Rectal smooth muscle tissue (tissue), 1 donor: ENCODE measurements at regions not wholly inside any gene's neighbourhood (a gene's known extent, or its start where the extent isn't known, plus 50 kb on each side); places are given as distances from the start of the nearest gene placed in this dataset.
"Not testable (repeated sequence)": the region's sequence is repeated elsewhere in the genome, so short reads cannot be mapped to it uniquely, and the experiment has no call there.

ENCODE experiments used
- H3K27ac ChIP-seq: one replicate; pipeline ENCODE4 v1.7.0; 2013; ENCODE audit warnings: low read depth, low read length, inconsistent platforms
- H3K27me3 ChIP-seq: one replicate; pipeline ENCODE4 v1.7.0; 2013; ENCODE audit warnings: low read length; ENCODE audit not compliant: control insufficient read depth, insufficient read depth
- H3K36me3 ChIP-seq: one replicate; pipeline ENCODE4 v1.7.0; 2013; ENCODE audit warnings: low read length; ENCODE audit not compliant: control insufficient read depth, insufficient read depth
- H3K4me1 ChIP-seq: one replicate; pipeline ENCODE4 v1.7.0; 2013; ENCODE audit warnings: low read length; ENCODE audit not compliant: control insufficient read depth, insufficient read depth
- H3K4me3 ChIP-seq: one replicate; pipeline ENCODE4 v1.7.0; 2013; ENCODE audit warnings: low read length
- H3K9ac ChIP-seq: one replicate; pipeline ENCODE4 v1.7.0; 2013; ENCODE audit warnings: low read length

DNA sequence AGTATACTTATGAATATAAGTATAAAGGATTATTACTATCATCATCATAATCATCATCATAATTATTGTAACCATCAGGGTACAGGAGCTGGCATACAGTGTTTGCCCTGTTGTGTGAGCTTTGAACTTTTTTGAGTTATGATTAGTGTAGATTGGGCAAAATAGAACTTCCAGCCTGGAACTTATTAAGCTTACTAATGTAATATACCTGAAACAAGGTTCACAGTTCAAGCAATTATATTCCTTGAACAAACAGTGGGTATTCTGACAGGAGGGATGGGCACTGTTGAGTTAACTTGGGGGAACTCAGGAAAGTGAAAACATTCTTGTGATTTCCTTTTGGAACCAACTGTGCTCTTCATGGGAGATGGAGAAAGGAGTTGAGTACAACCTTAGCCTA, 680.0 kb downstream of the DOK5 start:
- Histone ChIP-seq H3K27me3 (no peaks in the 10 kb centered on the region), H3K36me3 (no peaks in the 10 kb centered on the region), H3K4me1 (no peaks in the 10 kb centered on the region), H3K4me3 (no peak overlapping the region), H3K9ac (no peak overlapping the region), H3K27ac (no peak overlapping the region)

DNA sequence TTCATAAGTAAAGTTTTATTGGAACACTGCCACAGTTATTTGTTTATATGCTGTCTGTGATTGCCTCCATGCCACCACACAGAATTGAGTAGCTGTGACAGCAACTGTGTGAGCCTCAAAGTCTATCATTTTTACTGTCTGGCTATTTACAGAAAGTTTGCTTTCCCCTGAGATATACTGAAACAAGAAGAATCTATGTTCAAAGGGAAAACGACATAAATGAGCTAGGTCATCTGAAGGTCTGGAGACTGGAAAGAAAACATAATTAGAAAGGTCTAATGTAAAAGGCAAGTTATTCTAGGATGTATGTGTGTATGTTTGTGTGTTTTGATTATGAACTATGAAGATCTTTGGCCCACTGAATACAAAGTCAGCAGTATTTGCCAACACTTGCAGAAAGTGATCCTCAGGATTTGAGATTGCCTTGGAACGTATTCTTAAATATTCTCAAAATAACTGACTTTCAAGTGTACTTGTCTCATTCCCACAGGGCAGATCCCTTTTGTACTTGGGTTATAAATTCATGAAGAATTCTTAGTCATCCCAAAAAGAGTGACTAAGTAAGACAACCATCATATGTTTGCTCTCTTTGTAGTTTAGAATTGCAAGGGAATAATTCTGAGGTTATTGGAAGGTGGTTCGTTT, 677.7 kb downstream of the DOK5 start:
- Histone ChIP-seq H3K4me3 (no peak overlapping the region), H3K4me1 (no peaks in the 10 kb centered on the region), H3K27ac (no peak overlapping the region), H3K36me3 (no peaks in the 10 kb centered on the region), H3K9ac (no peak overlapping the region), H3K27me3 (no peaks in the 10 kb centered on the region)

DNA sequence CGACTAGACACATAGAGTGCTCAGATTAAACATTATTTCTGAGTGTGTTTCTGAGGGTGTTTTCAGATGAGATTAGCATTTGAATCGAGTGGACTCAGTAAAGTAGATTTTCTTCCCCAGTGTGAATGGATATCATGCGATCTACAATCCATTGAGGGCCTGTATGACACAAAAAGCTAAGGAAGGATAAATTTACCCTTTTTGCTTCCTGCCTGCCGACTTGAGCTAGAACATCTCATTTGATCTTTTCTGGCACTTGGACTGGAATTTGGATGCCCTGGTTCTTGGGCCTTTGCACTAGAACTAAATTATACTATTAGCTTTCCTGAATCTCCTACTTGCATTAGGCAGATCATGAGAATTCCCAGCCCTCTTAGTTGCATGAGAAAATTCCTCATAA, 675.8 kb downstream of the DOK5 start:
- H3K27me3 ChIP-seq: no peaks in the 10 kb centered on the region
- no peak overlapping the region for H3K27ac ChIP-seq
- no peak overlapping the region for H3K4me3 ChIP-seq
- no peak overlapping the region for H3K9ac ChIP-seq
- H3K4me1 ChIP-seq: no peaks in the 10 kb centered on the region
- no peaks in the 10 kb centered on the region for H3K36me3 ChIP-seq

DNA sequence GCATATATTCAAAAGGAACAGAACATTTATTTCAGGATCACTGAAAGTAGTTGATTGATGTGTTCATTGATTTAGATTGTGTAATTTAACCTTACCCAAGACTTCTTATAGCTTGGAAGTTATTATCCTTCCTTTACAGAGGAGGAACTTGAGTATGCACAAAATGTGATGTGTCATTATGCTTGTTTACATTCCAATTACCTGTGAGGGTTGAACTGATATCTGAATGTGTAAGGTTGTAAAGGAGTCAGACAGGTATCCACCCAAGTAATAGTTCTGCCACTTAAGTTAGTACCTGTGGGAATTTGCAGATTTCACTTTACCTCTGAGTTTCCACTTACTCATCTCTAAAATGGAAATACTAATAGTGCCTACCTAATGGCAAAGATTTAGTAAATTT, 668.2 kb downstream of the DOK5 start:
- no peaks in the 10 kb centered on the region for H3K36me3 ChIP-seq
- no peak overlapping the region for H3K4me3 ChIP-seq
- no peaks in the 10 kb centered on the region for H3K4me1 ChIP-seq
- H3K27me3 ChIP-seq: no peaks in the 10 kb centered on the region
- no peak overlapping the region for H3K27ac ChIP-seq
- no peak overlapping the region for H3K9ac ChIP-seq

DNA sequence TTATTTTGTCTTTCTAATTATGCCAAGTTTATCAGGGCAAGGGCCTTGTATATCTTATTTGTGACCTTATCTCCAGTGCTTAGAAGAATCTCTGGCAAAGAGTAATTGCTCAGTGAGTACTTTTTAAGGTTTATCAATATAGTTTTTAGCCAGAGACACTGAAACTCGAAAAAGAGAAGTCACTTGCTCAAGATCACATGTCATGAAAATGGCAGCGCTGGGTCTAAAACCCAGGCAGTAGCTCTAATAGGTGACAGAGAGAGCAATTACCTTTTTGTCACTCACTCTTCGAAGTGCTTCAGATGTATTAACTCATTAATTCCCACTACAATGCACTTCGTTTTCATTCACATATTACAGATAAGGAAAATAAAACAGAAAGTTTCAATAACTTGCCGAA, 667.5 kb downstream of the DOK5 start:
- Histone ChIP-seq H3K4me3 (no peak overlapping the region), H3K4me1 (no peaks in the 10 kb centered on the region), H3K27me3 (no peaks in the 10 kb centered on the region), H3K27ac (no peak overlapping the region), H3K9ac (no peak overlapping the region), H3K36me3 (no peaks in the 10 kb centered on the region)

DNA sequence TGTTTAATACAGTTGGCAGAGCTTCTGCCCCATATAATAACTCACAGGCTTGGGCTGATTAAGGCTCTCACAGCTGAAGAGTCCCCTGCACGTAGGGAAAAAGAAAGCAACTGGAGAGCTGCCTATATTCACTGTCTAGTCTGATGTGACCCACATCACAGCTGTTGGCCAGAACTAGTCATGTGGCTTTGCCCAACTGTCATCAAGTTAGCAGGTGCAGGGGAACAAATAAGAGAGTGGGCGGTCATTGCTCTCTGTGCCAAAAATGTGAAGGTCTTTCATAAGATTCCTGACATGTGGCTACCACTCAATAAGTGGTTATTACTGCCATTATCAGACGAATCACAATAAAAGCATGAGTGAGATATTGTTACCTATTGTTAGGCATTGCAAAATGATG, 665.2 kb downstream of the DOK5 start:
- Histone ChIP-seq H3K9ac (no peak overlapping the region), H3K4me3 (no peak overlapping the region), H3K36me3 (no peaks in the 10 kb centered on the region)

DNA sequence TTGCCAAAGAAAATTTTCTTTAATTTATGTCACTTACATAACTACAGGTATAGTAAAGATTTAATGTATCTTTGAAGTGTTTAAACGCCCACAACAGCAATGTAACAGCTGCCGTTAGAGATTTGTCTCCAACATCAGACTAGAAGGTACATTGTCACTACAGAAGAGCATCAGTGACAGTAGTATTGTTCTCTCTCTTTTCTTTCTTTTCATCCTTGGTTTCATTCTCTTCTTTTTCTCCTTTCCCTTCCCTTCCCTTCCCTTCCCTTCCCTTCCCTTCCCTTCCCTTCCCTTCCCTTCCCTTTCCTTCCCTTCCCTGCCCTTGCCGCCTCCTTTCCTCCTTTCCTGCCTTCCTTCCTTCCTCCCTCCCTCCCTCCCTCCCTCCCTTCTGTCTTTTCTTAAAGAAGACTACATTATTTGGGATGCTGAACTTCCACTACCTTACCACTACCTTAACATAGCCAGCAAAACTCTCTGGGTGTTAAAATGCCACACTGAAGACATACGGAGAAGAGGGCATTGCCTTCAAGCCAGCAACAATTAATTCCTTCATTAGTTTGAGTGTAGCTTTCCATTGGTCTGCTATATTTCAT, 663.9 kb downstream of the DOK5 start:
- H3K27ac ChIP-seq: no peak overlapping the region
- H3K9ac ChIP-seq: no peak overlapping the region
- H3K27me3 ChIP-seq: no peaks in the 10 kb centered on the region
- H3K4me1 ChIP-seq: no peaks in the 10 kb centered on the region
- H3K4me3 ChIP-seq: no peak overlapping the region
- H3K36me3 ChIP-seq: no peaks in the 10 kb centered on the region

More for the DNA sequence above, 665.2 kb downstream of the DOK5 start:
- Histone ChIP-seq H3K4me1 (no peaks in the 10 kb centered on the region), H3K27ac (no peak overlapping the region), H3K27me3 (no peaks in the 10 kb centered on the region)

DNA sequence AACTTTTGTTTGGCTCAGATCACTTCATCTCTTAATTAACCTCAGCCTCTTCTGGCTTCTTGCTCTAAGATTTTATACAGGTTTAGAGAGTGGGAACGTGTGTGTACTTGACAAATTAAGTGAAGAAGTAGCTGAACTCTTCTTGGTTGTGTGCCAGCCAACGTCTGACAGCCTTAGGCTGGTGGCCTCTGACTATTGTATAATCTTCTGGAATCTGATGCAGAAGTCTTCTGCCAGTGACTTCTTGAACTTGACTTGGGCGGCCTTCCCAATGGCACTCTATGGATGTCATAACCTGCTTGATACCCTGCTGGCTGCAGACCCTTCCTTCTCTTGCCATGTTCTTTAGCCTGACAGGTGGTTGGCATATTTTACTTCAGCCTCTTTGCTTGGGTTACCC, 660.5 kb downstream of the DOK5 start:
- no peaks in the 10 kb centered on the region for H3K27me3 ChIP-seq
- no peaks in the 10 kb centered on the region for H3K4me1 ChIP-seq
- no peak overlapping the region for H3K4me3 ChIP-seq
- no peaks in the 10 kb centered on the region for H3K36me3 ChIP-seq
- no peak overlapping the region for H3K27ac ChIP-seq
- no peak overlapping the region for H3K9ac ChIP-seq

DNA sequence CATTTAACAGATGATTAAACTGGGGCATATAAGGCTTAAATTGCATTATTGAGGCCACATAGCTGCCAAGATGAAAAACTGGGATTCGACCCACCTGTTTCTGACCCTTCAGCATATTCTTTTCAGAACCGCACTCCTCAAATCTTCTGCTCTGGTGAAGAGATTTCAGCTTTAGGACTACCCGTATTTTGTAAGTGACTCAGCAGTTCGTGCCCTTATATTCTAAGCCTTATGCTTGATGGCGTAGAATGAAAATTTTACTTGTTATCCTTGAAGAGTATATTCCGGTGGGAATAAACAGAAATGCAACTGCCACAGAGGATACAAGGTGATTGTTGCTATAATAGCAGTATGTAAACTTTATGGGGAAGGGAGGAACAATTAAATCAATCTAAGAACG, 657.1 kb downstream of the DOK5 start:
- H3K27me3 ChIP-seq: no peaks in the 10 kb centered on the region
- no peaks in the 10 kb centered on the region for H3K4me1 ChIP-seq
- H3K4me3 ChIP-seq: no peak overlapping the region
- no peak overlapping the region for H3K27ac ChIP-seq
- no peaks in the 10 kb centered on the region for H3K36me3 ChIP-seq
- H3K9ac ChIP-seq: no peak overlapping the region

DNA sequence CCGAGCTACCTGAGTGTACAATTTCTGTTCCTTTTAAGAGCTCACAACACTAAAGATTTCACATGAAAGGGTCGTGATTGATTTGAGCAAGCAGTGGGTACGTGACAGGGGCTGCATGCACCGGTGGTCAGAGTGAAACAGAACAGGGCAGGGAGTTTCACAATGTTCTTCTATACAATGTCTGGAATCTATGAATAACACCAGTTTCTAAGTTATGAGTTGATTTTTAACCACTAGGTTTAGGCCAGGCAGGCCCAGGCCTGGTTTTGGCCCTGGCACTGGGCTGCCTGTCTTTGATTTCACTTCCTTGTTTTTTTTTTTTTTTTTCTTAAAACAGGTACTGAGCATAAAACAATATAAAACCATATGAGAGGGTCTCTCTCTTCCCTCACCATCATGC, 642.2 kb downstream of the DOK5 start:
- not testable (repeated sequence) for H3K27ac ChIP-seq, H3K4me3 ChIP-seq, H3K4me1 ChIP-seq, H3K9ac ChIP-seq, H3K27me3 ChIP-seq, H3K36me3 ChIP-seq

DNA sequence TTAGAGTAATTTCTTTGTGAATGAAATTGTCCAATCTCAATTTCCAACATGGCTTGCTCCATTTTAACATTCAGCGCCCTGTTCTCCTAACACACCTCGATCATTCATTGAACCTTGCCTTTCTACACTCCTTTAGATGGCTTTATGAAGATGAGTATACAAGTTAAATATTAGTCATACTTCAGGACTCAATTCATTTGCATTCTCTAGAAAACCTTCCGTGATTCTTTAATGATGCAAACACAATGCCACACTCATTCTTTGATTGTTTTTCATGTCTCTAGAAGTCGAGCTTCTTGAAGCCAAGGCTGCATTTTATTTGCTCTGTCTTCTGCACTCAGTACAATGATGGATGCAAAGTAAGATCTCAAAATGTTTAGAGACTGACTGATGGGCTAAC, 641.2 kb downstream of the DOK5 start:
- no peaks in the 10 kb centered on the region for H3K27me3 ChIP-seq
- H3K9ac ChIP-seq: no peak overlapping the region
- H3K4me1 ChIP-seq: no peaks in the 10 kb centered on the region
- H3K36me3 ChIP-seq: no peaks in the 10 kb centered on the region
- no peak overlapping the region for H3K4me3 ChIP-seq
- H3K27ac ChIP-seq: no peak overlapping the region

DNA sequence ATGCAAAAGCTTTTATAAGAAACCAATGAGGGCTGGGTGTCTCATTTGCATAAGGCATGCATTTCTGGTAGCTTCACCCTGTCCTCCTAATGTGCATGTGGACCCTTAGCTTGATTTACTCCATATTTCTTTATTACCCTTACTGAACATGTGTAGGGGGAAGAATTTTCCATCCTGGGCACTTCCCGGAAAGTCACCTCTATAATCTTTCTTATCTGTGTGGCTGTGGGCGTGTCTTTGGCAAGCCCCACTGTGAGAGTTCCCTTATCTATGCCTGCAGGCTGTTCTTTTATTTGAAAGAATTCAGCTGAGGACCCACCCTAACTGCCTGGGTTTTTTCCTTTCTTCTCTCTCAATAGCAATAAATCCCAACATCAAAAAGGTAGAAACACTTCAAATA, 627.8 kb downstream of the DOK5 start:
- Histone ChIP-seq H3K36me3 (no peaks in the 10 kb centered on the region), H3K4me3 (no peak overlapping the region), H3K27me3 (no peaks in the 10 kb centered on the region), H3K27ac (no peak overlapping the region), H3K4me1 (no peaks in the 10 kb centered on the region), H3K9ac (no peak overlapping the region)

DNA sequence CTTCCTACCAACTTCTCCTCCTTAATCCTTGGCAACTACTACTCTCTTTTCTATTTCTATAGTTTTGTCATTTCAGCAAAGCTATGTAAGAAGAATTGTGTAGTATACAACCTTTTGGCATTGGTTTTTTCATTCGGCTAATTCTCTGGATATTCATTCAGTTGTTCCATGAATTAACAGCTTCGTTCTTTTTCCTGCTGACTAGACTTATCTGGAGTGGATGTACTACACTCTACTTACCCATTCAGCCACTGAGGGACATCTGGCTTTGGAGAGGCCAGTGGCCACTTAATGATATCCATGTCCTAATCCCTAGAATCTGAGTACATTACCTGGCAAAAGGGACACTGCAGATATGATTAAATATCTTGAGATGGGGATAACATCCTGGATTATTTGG, 623.9 kb downstream of the DOK5 start:
- H3K36me3 ChIP-seq: no peaks in the 10 kb centered on the region
- H3K4me3 ChIP-seq: no peak overlapping the region
- no peak overlapping the region for H3K27ac ChIP-seq
- H3K9ac ChIP-seq: no peak overlapping the region
- no peaks in the 10 kb centered on the region for H3K4me1 ChIP-seq
- H3K27me3 ChIP-seq: no peaks in the 10 kb centered on the region
